HG03571 (cell line): ENCODE measurements at regions not wholly inside any gene's neighbourhood (a gene's known extent, or its start where the extent isn't known, plus 50 kb on each side); places are given as distances from the start of the nearest gene placed in this dataset.
"Not testable (repeated sequence)": the region's sequence is repeated elsewhere in the genome, so short reads cannot be mapped to it uniquely, and the experiment has no call there.

Source experiments
- ATAC-seq: cut with Tn5 transposase; IDR thresholded peaks from one replicate; pipeline ENCODE4 v1.9.1; 2021; ENCODE audit not compliant: unreplicated experiment

DNA sequence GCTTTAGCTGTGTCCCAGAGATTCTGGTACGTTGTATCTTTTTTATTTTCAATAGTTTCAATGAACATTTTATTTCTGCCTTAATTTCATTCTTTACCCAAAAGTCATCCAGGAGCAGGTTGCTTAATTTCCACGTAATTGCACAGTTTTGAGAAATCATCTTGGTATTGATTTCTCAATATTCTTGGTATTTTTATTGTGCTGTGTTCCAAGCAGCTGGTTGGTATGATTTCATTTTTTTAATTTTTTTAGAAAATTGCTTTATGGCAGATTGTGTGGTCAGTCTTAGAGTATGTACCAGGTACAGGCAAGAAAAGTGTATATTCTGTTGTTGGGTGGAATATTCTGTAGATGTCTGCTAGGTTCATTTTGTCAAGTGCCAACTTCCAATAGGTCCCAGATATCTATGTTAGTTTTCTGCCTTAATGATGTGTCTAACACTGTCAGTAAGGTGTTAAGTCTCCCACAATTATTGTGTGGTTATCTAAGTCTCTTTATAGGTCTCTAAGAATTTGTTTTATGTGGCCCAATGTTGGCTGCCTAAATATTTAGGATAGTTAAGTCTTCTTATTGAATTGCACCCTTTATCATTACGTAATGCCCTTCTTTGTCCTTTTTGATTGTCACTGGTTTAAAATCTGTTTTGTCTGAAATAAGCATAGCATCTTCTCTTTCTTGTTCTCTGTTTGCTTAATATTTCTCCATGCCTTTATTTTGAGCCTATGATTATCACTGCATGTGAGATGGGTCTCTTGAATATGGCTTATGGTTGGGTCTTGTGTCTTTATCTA, 366.9 kb upstream of the IRAK1BP1 start:
- no peak for ATAC-seq

DNA sequence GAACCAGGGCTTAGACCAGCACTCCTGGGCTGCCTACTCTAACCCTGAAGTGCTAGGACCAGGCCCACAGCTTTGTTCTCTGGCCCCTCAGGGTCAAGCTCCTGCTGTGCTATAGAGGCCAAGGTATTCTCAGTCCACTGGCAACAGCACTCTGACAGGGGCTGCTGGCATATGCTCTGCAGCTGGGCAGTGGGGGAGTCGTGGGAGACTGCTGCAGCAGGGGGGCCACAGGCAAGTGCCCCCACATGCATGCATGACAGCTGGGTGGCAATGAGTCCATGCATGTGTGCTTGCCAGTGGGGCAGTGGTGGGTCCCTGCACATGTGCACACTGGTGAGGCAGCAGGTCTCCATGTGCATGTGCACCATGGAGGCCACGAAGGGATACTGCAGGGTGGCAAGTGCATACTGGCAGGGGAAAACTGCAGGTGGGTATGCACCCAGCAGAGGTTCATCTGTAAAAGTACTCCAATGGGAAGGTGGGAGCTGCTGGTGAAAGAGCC, 364.9 kb upstream of the IRAK1BP1 start:
- no peak for ATAC-seq

DNA sequence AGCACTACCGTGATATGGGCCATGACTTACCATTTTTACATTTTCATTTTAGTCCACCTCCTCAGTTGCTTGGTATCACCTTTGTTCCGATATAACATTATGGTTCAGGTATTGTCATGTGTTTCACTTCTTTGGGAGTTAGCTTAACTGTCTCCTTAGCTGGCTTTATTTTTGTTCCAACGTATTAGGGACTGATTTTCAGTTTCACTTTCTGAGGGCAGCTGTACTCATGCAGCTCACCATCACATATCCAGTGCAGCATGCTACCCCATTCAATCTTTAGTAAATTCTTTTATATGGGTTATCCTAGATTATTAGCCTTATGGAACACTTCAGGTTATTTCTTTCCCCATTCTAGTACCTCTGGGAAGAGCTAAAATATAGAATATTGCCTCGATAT, 362.2 kb upstream of the IRAK1BP1 start:
- no peak for ATAC-seq

DNA sequence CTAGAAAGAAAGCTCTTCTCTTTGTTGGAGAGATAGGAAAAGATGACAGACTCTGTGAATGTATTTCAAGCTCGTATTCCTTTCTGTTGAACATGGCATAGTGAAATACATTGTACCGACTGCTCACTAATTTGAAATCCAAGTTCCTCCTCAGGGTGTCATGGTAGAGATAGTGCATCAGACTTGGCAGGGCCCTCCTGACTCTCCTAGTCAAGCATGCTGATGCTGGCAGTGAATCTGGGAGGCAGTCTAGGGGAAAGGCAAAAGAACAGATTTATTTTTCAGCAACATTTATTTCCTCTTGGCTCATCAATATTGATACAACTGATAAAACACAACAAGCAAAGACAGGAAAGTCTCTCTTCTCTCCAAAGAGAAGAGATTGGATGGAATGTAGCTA, 356.3 kb upstream of the IRAK1BP1 start:
- ATAC-seq, result no peak

DNA sequence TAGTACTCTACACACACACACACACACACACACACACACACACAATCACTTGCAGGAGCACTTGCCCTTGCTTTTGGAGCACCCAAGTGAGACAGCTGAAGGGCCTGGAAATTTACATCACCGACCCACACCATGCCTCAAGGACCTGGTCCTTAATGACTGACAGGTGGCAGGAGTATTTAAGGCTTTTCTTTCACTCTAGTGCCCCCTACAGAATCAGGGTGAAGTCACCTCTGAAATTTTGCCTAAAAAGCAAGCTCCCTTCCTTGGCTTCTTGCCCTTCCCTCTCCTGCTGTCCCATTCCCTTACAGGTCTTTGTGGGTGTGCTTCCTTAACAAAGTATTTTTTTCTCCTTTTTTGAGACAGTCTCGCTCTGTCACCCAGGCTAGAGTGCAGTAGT, 353.5 kb upstream of the IRAK1BP1 start:
- ATAC-seq, result no peak

DNA sequence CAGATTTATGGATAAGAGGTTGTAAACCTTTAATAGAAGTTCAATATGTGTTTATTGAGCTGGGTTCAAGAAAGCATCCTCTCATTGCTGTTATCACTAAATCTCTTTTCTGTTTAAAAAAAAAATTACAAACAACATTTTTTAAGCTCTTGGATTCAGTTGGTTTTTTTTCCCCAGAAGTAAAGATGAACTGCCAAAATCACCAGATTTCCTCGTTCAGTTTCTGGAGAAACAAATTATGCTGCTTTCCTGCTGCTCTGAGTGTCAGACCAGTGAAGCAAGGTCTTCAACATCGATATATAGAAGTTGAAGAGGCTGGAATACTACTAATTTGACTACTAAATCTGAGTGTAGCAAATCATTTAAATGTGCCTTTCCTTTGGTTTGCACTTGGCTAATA, 352.1 kb upstream of the IRAK1BP1 start:
- ATAC-seq, result no peak

DNA sequence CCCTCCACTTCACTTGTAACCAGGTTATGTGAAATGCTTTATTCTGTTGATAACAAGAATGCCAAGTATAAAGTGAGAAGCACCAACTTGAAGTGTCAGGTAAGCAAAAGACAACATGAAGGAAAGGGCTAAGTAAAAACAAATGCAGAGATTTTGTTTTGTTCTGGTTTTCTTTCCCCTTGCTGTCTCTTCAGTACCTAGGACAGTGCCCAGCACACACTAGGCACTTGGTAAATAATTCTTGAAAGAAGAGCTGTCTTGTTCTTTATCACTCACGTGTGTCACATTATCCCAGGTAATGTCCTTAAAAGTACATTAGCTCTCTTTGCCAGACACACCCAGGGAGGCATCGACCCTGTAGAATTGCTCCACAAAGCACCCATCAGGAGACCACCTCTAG, 350.0 kb upstream of the IRAK1BP1 start:
- ATAC-seq, result no peak

DNA sequence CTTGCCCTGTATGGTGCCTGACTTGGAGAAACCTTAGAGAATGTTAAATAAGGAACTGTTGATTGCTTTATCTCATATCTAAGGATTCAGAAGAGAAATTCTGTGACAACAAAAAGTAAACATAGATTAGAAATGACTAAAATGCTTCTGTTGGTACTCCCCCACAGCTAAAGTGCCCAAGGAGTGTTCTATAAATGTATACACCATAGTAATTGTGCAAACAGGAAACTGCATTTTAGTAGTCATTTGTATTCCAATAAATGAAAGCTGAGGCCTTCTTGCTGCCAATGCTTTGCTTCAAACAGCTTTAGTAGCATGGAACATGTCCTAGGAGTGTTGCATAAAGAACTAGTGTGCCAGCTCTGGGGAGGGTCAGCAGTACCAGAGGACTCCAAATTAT, 343.7 kb upstream of the IRAK1BP1 start:
- ATAC-seq, result no peak

DNA sequence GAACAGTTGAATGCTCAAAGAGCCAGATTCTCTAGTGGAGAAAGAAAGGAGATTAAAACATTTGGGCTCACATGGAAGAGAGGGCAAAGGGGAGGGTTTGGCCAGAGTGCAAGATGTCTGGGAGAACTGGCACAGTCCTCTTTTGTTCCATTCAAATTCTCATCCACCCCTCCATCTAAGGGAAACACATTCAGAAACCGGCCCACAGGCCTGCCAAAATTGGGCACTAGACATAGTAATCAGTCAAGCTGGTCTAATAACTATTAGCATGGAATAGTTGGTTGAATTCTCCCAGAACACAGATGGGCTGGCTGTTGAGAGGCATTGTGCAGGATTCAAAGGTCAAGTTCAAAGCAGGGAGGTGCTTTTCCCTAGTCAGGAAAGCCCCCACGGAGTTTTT, 341.4 kb upstream of the IRAK1BP1 start:
- no peak for ATAC-seq

DNA sequence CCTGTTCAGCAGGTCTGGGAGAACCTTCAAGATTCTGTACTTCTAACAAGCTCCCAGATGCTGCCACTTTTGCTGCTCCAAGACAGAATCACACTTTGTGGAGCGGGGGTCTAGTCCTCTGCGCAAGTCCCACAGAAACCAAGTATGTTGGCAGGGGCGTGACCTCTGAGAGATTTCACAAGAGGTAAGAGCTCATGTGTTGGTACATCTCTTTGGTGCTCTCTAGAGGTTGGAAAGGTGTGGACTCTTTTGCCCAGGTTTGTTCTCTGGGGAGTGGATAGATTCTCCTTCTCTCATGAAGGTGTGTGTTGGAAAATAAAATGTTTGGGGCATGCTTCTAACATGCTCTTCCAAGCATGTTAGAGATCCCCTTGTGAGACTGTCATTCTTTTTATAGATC, 340.9 kb upstream of the IRAK1BP1 start:
- no peak for ATAC-seq

DNA sequence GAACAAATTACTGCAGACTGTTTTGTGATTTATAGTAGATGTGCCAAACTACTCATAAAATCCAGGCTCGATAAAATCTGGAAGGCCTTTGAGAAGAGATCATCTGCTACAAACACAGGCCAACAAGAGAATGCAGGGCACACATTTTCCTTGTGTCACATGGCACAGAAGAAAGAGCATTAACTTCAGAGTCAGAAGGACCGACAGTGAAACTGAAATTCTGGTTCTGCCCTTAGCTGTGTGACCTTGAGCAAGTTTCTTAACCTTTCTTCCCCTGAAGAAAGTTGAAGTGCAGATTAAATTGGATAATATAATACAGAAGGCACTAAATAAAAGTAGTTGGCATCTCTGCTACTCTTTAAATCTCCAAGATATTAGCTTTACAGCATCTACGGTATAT, 338.4 kb upstream of the IRAK1BP1 start:
- no peak for ATAC-seq

DNA sequence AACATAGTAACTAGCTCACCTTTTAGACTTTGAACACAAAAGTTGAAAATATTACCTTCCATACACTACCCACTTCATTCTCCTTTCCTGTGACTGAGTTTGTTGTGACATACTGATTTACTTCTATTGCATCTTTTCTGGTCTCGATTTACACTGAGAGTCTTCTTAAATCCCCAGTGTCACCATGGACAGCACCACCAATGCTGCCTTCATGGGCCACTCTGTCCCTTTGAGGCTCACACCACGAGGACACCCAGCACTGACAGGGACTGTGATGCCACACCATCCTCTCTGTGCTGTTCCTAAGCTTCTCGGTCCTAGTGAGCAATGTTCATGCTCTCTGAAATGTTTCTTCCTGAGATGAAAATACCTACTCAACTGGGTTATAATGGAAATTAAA, 337.1 kb upstream of the IRAK1BP1 start:
- ATAC-seq, result no peak

DNA sequence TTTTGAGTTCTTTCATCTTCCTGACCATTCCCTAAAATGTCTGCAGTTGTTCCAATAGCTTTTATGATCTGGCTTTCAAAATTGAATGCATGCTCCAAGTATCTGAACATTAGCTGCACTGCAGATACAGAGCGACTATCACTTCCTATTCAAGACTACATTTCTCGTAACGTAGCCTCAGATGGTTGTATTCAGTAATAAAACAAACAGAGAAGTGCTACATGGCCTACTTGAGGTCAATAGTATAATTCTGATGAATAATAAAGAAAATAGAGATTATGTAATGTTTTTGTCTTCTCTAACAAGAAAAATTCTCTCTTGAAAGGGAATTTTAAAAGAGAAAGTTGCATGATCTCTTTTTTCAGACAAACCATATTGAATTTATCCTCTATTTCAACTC, 333.9 kb upstream of the IRAK1BP1 start:
- ATAC-seq, result no peak

DNA sequence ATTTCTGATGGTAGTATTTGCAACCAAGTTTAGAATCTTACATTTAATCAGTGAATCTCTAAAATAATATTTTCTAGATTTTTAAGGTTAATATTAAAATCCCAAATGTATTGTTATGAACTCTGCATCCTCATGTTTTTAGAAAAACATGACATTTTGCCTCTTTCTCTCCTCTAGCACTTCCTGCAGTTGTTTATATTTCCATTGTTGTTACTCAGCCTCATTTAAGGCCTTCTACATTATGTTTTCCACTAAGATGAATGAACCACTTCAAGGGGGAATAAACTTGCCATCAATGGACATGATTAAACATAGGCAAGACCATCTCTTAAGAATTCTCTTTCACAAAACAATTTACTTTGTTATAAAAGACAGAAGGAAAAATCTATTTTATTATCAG, 333.5 kb upstream of the IRAK1BP1 start:
- ATAC-seq, result no peak

DNA sequence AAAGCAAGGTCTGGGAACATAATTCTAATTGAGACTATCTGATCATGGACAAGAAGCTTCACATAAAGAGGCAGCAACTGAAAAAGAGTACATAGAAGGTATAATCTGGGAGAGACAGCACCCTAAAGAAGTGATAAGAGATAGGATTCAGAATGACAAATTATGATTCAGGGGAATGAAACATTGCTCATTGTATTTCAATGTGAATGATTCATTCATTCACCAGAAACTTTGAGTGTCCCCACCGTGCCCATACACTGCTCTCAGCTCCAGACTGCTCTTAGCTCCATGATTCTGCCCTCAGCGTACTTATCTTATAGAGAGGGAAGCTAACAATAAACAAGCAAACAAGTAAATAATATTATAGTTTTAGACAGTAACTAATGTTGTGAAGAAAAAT, 329.3 kb upstream of the IRAK1BP1 start:
- no peak for ATAC-seq

DNA sequence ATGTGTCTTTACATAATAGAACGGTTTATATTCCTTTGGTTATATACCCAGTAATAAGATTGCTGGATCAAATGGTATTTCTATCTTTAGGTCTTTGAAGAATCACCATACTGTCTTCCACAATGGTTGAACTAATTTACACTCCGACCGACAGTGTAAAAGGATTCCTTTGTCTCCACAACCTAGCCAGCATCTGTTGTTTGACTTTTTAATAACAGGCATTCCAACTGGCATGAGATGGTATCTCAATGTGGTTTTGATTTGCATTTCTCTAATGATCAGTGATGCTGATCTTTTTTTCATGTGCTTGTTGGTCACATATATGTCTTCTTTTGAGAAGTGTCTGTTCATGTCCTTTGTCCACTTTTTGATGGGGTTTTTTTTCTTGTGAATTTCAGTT, 319.7 kb upstream of the IRAK1BP1 start:
- not testable (repeated sequence) for ATAC-seq

DNA sequence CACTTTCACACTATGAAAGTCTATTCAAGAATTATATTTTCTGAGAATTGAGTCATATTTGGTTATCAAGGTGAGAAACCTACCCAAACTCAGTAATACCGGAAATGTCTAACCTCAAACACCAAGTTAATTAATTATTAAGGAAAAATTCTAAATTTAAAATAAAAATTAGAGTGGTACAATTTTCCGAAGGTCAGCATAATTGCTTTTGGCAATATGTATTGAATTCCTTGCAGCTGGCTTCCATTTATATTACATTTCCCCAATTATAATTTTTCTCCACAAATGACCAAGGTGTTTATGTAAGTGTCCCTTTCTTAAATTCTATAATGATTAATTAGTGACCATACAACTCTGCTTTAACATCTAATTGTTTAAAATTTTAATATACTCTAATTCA, 316.0 kb upstream of the IRAK1BP1 start:
- ATAC-seq, result no peak

DNA sequence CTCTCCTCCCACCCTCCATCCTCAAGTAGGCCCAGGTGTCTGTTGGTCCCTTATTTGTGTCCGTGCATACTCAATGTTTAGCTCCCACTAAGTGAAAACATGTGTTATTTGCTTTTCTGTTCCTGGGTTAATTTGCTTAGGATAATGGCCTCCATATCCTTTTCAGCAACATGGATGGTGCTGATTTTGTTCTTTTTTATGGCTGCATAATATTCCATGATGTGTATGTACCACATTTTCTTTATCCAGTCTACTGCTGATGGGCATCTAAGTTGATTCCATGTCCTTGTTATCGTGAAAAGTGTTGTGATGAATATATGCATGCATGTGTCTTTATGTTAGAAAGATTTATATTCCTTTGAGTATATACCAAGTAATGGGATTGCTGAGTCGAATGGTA, 314.9 kb upstream of the IRAK1BP1 start:
- ATAC-seq, result no peak

DNA sequence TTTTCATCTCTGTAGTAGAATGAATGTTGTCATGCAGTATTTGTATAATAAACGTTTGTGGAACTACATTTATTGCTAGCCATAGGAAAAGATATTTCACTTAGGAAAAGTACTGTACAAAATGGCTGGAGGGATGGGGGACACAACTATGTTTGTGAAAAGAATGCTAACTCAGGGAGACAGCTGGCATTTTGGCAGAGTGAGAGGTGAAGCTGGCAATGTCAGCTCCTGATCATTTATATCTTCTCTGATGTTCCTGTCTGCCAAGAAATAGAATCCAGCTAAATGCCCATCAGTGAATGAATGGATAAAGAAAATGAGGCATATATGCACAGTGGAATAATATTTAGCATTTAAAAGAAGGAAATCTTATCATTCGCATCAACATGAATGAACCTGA, 313.0 kb upstream of the IRAK1BP1 start:
- no peak for ATAC-seq

DNA sequence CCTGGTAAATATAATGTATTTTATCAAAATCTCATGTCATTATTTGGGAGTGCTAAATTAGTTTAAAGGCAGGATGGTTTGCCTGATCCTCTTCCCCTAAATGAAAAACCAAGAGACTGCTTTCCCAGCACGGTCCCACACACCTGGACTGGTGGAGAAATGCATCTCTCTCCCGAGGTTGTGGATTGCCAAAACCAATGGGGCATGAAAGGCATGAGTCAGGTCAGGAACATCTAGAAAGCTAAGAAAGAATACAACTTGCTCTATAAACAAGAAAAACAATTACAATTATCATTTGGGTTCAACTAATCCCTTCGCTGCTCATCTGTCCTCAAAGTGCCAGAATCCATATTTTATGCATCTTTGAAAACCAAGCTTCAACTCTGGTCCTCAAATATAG, 308.3 kb upstream of the IRAK1BP1 start:
- ATAC-seq, result no peak

DNA sequence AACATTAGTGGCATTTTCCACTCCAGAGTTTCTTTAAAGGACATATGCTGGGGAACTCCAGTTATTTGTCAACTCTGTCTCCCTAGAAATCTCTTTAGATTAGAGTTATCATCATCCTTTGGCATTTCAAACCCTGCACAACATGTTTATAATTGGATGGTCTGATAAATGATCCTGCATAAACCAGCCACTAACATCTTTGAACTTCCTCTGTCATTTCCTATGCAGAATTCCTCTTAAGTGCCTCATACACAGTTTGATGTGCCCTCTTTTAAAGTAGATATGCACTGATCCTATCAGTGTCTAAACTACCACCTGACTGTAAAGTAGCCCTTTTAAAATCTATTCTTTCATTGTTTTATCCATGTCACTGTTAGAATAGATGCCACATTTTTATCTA, 306.3 kb upstream of the IRAK1BP1 start:
- ATAC-seq, result no peak

DNA sequence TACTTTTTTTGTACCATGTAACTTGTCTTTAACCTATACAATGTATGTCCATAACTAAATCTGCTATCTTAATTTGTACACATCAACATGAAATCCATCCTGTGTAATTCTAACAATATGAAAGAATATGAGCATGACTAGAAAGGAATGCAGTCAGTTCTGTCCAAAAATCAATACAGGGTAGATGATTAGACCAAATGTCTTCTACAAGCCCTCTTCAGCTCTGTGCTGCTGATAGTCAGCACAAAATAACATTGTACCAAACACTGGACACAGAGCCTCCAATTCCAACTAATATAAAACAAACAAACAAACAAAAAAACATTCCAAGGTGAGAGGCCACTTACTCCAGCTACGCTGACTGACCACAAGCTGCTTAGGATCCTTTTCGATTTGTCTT, 301.4 kb upstream of the IRAK1BP1 start:
- ATAC-seq, result no peak

DNA sequence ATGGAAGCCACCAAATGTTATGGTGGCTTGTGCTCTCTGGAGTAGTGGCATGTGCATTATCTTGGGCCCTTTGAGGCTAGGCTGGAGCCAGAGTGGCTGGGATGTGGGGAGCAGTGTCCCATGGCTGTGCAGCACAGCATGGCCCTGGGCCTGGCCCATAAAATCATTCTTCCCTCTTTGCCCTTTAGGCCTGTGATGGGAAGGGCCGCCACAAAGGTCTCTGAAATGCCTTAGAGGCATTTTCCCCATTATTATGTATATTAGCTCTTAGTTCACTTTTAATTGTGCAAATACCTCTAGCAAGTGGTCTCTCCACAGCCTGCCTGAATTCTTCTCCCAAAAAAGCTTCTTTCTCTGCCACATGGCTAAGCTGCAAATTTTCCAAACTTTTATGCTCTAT, 297.3 kb upstream of the IRAK1BP1 start:
- ATAC-seq, result no peak
